ENCODE measurements at regions not wholly inside any gene's neighbourhood (a gene's known extent, or its start where the extent isn't known, plus 50 kb on each side); places are given as distances from the start of the nearest gene placed in this dataset.

GRCh38 chr6:87798393-87799278 lies 96.6 kb upstream of the AKIRIN2 start:
- DNase-seq: no peak

GRCh38 chr6:87794922-87795885 lies 93.2 kb upstream of the AKIRIN2 start:
- DNase-seq: no peak

GRCh38 chr6:87793315-87793714 lies 91.3 kb upstream of the AKIRIN2 start:
- no peak for DNase-seq

- no peak for DNase-seq
Observed at GRCh38 chr6:87791982-87792381, 89.9 kb upstream of the AKIRIN2 start.

GRCh38 chr6:87791485-87791884 lies 89.5 kb upstream of the AKIRIN2 start:
- no peak for DNase-seq

GRCh38 chr6:87791029-87791428 lies 89.0 kb upstream of the AKIRIN2 start:
- no peak for DNase-seq

- no peak for DNase-seq
Observed at GRCh38 chr6:87789900-87790290, 87.9 kb upstream of the AKIRIN2 start.

- peak in 1 of 2 experiments; percentile 4 for DNase-seq
Observed at GRCh38 chr6:87789198-87789899, 87.3 kb upstream of the AKIRIN2 start.

GRCh38 chr6:87788141-87788540 lies 86.1 kb upstream of the AKIRIN2 start:
- DNase-seq: no peak

- DNase-seq: no peak
Observed at GRCh38 chr6:87785229-87785862, 83.3 kb upstream of the AKIRIN2 start.

GRCh38 chr6:87784690-87785089 lies 82.7 kb upstream of the AKIRIN2 start:
- DNase-seq: no peak

GRCh38 chr6:87784051-87784450 lies 82.0 kb upstream of the AKIRIN2 start:
- no peak for DNase-seq

GRCh38 chr6:87779542-87779941 lies 77.5 kb upstream of the AKIRIN2 start:
- DNase-seq: no peak

- DNase-seq: no peak
Observed at GRCh38 chr6:87772597-87773530, 70.8 kb upstream of the AKIRIN2 start.

GRCh38 chr6:87767478-87767877 lies 65.4 kb upstream of the AKIRIN2 start:
- DNase-seq: no peak

- peak; percentile 50 to 58 for DNase-seq
Observed at GRCh38 chr6:87766211-87766610, 64.2 kb upstream of the AKIRIN2 start.

- DNase-seq: no peak
Observed at GRCh38 chr6:87763901-87764300, 61.9 kb upstream of the AKIRIN2 start.

GRCh38 chr6:87763276-87763675 lies 61.2 kb upstream of the AKIRIN2 start:
- DNase-seq: no peak

- no peak for DNase-seq
Observed at GRCh38 chr6:87762116-87762515, 60.1 kb upstream of the AKIRIN2 start.

GRCh38 chr6:87757792-87758191 lies 55.8 kb upstream of the AKIRIN2 start:
- no peak for DNase-seq

GRCh38 chr6:87756858-87757257 lies 54.8 kb upstream of the AKIRIN2 start:
- DNase-seq: no peak

Data from NCI-H526 (cell line).